H1 (cell line): ENCODE measurements at regions not wholly inside any gene's neighbourhood (a gene's known extent, or its start where the extent isn't known, plus 50 kb on each side); places are given as distances from the start of the nearest gene placed in this dataset.

ENCODE experiments used
- TF ChIP-seq, protein P1 (sequence below), 3 experiments: IDR thresholded peaks; 1 replicate in 2 of 3; 2 replicates in 1 of 3; pipeline versions ENCODE4 v1.5.1 to v1.6.1; 2011; ENCODE audit warnings: low read length in 3 of 3, mild to moderate bottlenecking in 3 of 3, inconsistent platforms in 2 of 3, low read depth in 1 of 3, moderate library complexity in 1 of 3; ENCODE audit not compliant: insufficient read depth in 1 of 3; ENCODE audit errors: control extremely low read depth in 1 of 3

DNA sequence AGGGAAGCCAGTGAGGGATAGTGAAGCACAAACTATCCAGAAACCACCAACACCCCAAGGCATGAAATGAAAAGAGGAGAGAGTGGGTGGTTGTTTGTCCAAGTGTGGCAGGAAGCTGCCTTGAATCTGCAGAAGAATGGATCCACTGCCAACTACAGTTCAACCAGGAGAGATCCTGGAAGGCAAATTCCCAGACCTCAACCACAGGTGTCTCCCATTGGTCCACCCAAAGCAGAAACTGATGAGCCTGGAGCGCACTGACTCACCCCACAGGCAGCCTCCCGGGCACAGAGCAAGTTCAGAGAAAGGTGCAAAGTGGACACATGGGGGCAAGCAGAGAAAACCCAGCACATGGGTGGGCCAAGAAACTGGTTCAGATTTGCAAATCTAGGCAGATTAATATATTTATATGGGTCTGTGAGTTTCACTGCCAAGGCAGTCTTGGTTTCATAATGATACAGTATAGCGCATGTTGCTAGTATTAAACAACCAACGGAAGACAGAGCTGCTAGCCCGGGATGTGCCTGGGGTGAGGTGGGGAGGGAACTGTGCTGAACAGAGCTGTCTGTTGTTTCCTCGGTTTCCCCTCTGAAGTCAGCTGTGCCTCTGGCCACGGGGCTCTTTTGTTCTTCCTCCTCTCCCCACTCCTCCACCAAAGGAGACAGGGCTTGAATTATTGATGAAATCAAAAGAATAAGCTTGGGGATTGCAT lies 416.2 kb upstream of the CCDC196 start (continued):
- TF ChIP-seq, protein P1, sequence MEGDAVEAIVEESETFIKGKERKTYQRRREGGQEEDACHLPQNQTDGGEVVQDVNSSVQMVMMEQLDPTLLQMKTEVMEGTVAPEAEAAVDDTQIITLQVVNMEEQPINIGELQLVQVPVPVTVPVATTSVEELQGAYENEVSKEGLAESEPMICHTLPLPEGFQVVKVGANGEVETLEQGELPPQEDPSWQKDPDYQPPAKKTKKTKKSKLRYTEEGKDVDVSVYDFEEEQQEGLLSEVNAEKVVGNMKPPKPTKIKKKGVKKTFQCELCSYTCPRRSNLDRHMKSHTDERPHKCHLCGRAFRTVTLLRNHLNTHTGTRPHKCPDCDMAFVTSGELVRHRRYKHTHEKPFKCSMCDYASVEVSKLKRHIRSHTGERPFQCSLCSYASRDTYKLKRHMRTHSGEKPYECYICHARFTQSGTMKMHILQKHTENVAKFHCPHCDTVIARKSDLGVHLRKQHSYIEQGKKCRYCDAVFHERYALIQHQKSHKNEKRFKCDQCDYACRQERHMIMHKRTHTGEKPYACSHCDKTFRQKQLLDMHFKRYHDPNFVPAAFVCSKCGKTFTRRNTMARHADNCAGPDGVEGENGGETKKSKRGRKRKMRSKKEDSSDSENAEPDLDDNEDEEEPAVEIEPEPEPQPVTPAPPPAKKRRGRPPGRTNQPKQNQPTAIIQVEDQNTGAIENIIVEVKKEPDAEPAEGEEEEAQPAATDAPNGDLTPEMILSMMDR (IDR thresholded peaks at IDR 0.05; ENCODE audit: control extremely low read depth in 1 of 3, insufficient read depth in 1 of 3, low read depth in 1 of 3, low read length in 3 of 3): no peak
- TF ChIP-seq, all 59 proteins: peak for 0
